BE2C (cell line): ENCODE measurements at regions not wholly inside any gene's neighbourhood (a gene's known extent, or its start where the extent isn't known, plus 50 kb on each side); places are given as distances from the start of the nearest gene placed in this dataset.
A peak's percentile ranks its signal among the peaks of the same experiment; 100 is the strongest.

Experiments
- DNase-seq: peaks from one replicate; pipeline ENCODE4 v3.0.0-alpha.2; 2020
- H3K27me3 ChIP-seq: fragments of 250-450 bp; sonication (Bioruptor Pico); 2 replicates; pipeline ENCODE4 v1.5.1; 2020; ENCODE audit warnings: mild to moderate bottlenecking
- H3K36me3 ChIP-seq: fragments of 250-450 bp; sonication (Bioruptor Pico); 2 replicates; pipeline ENCODE4 v1.5.1; 2020; ENCODE audit warnings: mild to moderate bottlenecking
- H3K4me1 ChIP-seq: fragments of 250-450 bp; sonication (Bioruptor Pico); 2 replicates; pipeline ENCODE4 v1.5.1; 2020
- H3K4me3 ChIP-seq: 2 replicates; pipeline ENCODE4 v1.5.1; 2011; ENCODE audit warnings: low read depth, low read length
- H3K9me3 ChIP-seq: fragments of 250-450 bp; sonication (Bioruptor Pico); 2 replicates; pipeline ENCODE4 v1.5.1; 2020
- TF ChIP-seq, protein P1 (sequence below): IDR thresholded peaks from 2 replicates; pipeline ENCODE4 v1.5.1; 2012; ENCODE audit warnings: mild to moderate bottlenecking, low read depth, low read length

DNA sequence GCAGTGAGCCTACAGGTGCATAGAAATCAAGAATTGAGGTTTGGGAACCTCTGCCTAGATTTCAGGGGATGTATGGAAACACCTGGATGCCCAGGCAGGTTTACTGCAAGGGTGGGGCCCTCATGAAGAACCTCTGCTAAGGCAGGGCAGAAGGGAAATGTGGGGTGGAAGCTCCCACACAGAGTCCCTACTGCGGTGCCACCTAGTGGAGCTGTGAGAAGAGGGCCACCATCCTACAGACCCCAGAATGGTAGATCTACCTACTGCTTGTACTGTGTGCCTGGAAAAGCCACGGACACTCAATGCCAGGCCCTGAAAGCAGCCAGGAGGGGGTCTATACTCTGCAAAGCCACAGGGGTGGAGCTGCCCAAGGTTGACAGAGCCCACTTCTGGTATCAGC lies 533.5 kb downstream of the GPAM start:
- DNase-seq: peak; percentile 11
- TF ChIP-seq, protein P1, sequence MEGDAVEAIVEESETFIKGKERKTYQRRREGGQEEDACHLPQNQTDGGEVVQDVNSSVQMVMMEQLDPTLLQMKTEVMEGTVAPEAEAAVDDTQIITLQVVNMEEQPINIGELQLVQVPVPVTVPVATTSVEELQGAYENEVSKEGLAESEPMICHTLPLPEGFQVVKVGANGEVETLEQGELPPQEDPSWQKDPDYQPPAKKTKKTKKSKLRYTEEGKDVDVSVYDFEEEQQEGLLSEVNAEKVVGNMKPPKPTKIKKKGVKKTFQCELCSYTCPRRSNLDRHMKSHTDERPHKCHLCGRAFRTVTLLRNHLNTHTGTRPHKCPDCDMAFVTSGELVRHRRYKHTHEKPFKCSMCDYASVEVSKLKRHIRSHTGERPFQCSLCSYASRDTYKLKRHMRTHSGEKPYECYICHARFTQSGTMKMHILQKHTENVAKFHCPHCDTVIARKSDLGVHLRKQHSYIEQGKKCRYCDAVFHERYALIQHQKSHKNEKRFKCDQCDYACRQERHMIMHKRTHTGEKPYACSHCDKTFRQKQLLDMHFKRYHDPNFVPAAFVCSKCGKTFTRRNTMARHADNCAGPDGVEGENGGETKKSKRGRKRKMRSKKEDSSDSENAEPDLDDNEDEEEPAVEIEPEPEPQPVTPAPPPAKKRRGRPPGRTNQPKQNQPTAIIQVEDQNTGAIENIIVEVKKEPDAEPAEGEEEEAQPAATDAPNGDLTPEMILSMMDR: peak; percentile 26

DNA sequence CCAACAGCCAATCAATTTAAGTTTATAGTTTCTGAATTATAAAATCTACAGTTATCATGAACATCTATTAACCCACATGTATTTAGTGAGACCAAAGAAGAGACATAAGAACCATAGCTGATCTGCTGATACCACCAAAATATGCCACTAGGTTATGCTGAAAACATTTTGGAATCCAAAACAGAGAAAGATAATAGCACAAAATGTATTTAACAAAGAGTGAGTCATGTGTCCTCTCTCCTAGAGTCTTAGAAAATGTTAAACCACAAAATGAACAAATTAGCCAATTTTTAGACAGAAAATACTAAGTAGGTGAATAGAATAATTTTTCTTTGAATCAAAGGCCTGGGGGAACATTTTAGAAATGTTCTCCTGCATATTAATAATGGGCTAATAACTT lies 527.5 kb downstream of the GPAM start:
- H3K9me3 ChIP-seq: no peaks in the 10 kb centered on the region
- H3K27me3 ChIP-seq: no peaks in the 10 kb centered on the region
- no peaks in the 10 kb centered on the region for H3K36me3 ChIP-seq
- H3K4me3 ChIP-seq: no peak overlapping the region
- DNase-seq: no peak
- TF ChIP-seq, protein P1: no peak
- H3K4me1 ChIP-seq: no peaks in the 10 kb centered on the region

More for the DNA sequence above, 533.5 kb downstream of the GPAM start:
- Histone ChIP-seq H3K4me3 (no peak overlapping the region), H3K9me3 (0 out of 2 replicates have a peak, but pooled peaks cover 3% of the 10 kb centered on the region), H3K4me1 (peaks cover 17% of the 10 kb centered on the region), H3K27me3 (no peaks in the 10 kb centered on the region), H3K36me3 (no peaks in the 10 kb centered on the region)

DNA sequence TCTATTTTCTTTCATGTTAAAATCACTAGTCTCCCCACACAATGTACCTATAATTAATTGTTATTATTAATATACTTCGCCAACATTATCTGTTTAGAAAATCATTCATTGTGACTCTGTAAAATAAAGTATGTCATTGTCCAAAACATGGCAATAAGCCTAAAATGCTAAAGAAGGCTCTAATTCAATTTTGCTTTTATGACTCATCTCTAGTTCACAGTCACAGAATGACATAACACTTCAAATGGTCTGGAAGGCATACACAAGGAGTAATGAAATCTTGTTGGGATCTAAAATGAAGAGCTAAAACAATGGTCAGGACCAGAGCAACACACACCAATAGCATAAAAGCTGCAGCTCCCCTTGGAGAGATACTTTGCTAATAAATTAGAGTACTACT lies 505.8 kb downstream of the GPAM start:
- no peak overlapping the region for H3K4me3 ChIP-seq
- H3K9me3 ChIP-seq: no peaks in the 10 kb centered on the region
- no peaks in the 10 kb centered on the region for H3K36me3 ChIP-seq
- no peaks in the 10 kb centered on the region for H3K27me3 ChIP-seq
- peaks cover 12% of the 10 kb centered on the region for H3K4me1 ChIP-seq
- TF ChIP-seq, protein P1: no peak
- peak; percentile 6 for DNase-seq

DNA sequence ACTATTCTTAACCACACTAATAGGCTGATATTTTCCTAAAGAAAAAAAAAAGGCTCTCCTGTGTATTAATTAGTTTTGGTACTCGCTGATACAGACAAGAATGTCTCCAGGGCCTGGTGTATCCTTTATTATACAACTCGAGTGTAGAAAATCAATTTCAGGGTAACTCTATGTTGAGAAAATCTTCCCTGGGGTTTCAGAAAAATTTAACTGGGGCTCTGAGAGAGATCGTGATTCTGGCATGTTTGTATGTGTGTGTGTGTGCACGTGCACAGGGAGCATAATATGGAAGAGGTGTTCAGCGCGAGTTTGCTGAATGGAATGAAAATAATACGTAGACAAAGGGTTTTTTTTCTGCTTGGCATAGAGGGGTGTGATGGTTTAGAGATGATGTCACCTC lies 496.8 kb downstream of the GPAM start:
- Histone ChIP-seq H3K4me3 (no peak overlapping the region), H3K36me3 (no peaks in the 10 kb centered on the region), H3K9me3 (no peaks in the 10 kb centered on the region), H3K4me1 (no peaks in the 10 kb centered on the region), H3K27me3 (no peaks in the 10 kb centered on the region)
- DNase-seq: no peak
- TF ChIP-seq, protein P1: no peak

DNA sequence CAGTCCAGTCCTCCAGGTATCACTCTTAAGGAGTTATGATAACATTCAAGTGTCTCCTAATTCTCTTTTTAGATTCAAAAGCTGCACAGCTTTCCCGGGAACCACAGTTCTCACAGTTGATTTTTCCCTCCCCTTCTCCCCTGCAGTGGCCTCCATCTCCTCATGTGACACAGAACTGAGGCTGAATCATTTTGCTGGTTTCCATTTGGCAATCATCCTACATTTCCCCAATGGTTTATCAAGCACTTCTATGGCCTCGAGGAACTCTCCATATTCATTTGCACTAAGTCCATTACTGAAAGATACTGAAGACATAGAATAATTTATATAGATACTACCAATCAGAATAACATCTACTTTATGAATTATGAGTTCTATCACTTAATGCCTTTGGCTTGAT lies 484.9 kb downstream of the GPAM start:
- no peaks in the 10 kb centered on the region for H3K27me3 ChIP-seq
- TF ChIP-seq, protein P1: no peak
- no peaks in the 10 kb centered on the region for H3K36me3 ChIP-seq
- no peaks in the 10 kb centered on the region for H3K4me1 ChIP-seq
- no peak overlapping the region for H3K4me3 ChIP-seq
- no peak for DNase-seq
- no peaks in the 10 kb centered on the region for H3K9me3 ChIP-seq

DNA sequence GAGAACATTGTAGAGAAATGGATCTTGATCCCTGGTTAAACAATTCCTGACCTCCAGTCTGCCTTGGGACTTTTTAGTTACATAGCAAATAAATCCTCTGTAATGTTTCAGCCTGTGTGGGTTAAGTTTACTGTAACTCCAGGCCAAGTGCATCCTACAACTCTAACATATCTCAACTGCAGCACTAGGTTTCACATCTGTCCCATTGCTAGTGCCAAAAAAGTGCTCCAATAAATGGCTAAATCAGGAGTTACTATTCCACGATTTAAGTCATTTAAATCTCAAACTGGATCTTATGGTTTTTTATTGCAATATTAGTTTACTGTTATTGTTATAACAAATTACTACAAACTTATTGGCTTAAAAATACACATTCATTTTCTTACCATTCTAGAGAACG lies 479.6 kb downstream of the GPAM start:
- Histone ChIP-seq H3K4me3 (no peak overlapping the region), H3K36me3 (no peaks in the 10 kb centered on the region), H3K9me3 (no peaks in the 10 kb centered on the region), H3K27me3 (no peaks in the 10 kb centered on the region), H3K4me1 (no peaks in the 10 kb centered on the region)
- no peak for DNase-seq
- TF ChIP-seq, protein P1: no peak
